HepG2 (cell line): ENCODE measurements at regions not wholly inside any gene's neighbourhood (a gene's known extent, or its start where the extent isn't known, plus 50 kb on each side); places are given as distances from the start of the nearest gene placed in this dataset.

ENCODE experiments used
- KDM5B ChIP-seq: sonication (generic); formaldehyde crosslinking; IDR thresholded peaks from 2 replicates; pipeline ENCODE4 v1.4.0; 2020; ENCODE audit warnings: missing genetic modification reagents, mild to moderate bottlenecking, borderline replicate concordance
- TCF7L2 ChIP-seq: IDR thresholded peaks from 2 replicates; pipeline ENCODE4 v1.6.1; 2011; ENCODE audit warnings: mild to moderate bottlenecking, low read depth, low read length, moderate library complexity

GRCh38 chr5:109611505-109611904 lies 78.2 kb upstream of the MAN2A1 start:
- TF ChIP-seq TCF7L2 (no peak), KDM5B (CRISPR knock-in tag) (no peak)
